RWPE1 (cell line): ENCODE measurements at regions not wholly inside any gene's neighbourhood (a gene's known extent, or its start where the extent isn't known, plus 50 kb on each side); places are given as distances from the start of the nearest gene placed in this dataset.

Experiments
- CTCF ChIA-PET: fragments of 350-600 bp; sonication (Branson Sonifier 250); formaldehyde crosslinking; extraction: SDS; loops from one replicate; lab custom pipeline; 2021; lab: Yijun Ruan, JAX
- POLR2A ChIA-PET: fragments of 400-600 bp; formaldehyde crosslinking; extraction: SDS; loops from one replicate; lab custom pipeline; 2020; ENCODE audit warnings: antibody characterized with exemption; ENCODE audit not compliant: low non-redundant PET; lab: Yijun Ruan, JAX
- DNase-seq: peaks from one replicate; pipeline ENCODE4 v3.0.0; 2012; ENCODE audit warnings: low spot score
- H3K27ac ChIP-seq: fragments of 450-650 bp; 2 replicates; pipeline ENCODE4 v1.5.1; 2017
- TF ChIP-seq, protein P1 (sequence below): fragments of 450-650 bp; conservative IDR thresholded peaks from 2 replicates; pipeline ENCODE4 v1.5.1; 2017; ENCODE audit warnings: low read depth, mild to moderate bottlenecking

DNA sequence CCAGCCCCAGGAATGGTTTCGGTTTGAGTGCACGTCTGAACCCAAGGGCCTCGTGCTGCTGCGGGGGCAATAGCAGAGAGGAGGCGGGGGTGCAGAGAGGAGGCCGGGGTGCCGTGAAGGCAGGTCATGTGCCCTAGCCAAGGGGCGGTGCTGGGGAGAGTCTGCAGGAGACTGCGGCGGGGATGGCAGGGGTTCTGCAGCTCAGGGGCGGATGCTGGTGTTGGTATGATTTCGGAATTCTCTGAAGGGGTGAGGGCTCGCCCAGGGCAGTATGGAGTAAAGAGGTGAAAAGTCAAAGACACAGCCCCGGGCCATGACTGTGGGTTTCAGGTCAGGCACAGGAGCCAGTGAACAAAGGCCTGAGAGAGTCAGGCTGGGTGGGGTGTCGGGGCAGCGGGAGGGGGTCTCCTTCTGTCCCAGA, 186.5 kb upstream of the HDAC4 start:
- CTCF ChIA-PET = no interaction called here
- no peak overlapping the region for H3K27ac ChIP-seq
- TF ChIP-seq, protein P1, sequence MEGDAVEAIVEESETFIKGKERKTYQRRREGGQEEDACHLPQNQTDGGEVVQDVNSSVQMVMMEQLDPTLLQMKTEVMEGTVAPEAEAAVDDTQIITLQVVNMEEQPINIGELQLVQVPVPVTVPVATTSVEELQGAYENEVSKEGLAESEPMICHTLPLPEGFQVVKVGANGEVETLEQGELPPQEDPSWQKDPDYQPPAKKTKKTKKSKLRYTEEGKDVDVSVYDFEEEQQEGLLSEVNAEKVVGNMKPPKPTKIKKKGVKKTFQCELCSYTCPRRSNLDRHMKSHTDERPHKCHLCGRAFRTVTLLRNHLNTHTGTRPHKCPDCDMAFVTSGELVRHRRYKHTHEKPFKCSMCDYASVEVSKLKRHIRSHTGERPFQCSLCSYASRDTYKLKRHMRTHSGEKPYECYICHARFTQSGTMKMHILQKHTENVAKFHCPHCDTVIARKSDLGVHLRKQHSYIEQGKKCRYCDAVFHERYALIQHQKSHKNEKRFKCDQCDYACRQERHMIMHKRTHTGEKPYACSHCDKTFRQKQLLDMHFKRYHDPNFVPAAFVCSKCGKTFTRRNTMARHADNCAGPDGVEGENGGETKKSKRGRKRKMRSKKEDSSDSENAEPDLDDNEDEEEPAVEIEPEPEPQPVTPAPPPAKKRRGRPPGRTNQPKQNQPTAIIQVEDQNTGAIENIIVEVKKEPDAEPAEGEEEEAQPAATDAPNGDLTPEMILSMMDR = no peak
- DNase-seq = no peak
- POLR2A ChIA-PET = no interaction called here

DNA sequence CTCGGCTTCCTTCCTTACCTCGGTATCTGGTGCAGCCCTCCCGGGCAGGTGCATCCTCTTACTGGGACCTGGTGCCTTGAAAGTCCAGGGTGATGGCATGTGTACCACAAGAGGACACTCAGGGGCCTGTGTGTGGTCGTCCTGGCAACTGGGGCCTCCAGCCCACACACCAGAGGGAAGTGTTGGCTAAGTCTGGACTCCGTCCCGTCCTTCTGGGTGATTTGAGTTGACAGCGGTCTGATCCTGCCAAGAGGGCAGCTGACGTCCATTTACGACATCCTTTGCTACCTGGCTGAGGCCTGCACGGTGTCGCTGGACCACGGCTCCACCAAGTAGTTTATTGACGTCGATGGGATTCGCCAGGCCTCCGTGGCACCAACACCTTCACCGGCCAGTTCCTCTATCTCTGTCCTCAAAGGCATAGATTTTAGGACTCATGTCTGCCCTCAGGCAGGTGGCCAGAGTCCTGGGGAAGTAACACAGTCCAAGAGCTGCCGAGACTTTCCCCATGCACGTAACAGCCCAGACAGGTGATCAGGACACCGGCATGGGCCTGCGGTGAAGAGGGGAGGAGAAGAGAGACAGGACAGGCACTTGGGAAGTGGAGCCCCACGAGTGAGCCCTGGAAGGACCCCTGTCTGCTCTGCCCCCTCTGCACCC, 186.0 kb upstream of the HDAC4 start:
- TF ChIP-seq, protein P1 = no peak
- ChIA-PET CTCF (no interaction called here), POLR2A (no interaction called here)
- no peak for DNase-seq
- no peak overlapping the region for H3K27ac ChIP-seq

DNA sequence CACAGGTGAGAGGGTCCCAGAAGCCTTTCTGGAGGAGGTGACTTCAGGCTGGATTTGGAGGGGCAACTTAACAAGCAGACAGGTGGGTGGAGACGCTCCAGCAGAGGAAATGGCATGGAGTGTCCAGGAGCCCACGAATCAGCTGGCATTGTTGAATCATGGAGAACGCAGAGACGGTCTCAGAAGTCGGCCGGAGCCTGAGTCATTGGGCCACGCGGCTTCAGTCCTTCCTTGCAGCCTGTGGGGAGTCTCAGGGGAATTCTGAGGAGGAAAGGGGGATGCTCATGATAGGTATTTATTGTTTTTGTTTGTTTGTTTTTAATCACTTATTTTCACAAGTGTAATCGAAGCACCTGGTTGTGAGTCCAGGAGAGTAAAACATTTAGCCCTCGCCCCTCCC, 184.6 kb upstream of the HDAC4 start:
- ChIA-PET CTCF (no interaction called here), POLR2A (no interaction called here)
- no peak overlapping the region for H3K27ac ChIP-seq
- no peak for DNase-seq
- TF ChIP-seq, protein P1 = no peak

DNA sequence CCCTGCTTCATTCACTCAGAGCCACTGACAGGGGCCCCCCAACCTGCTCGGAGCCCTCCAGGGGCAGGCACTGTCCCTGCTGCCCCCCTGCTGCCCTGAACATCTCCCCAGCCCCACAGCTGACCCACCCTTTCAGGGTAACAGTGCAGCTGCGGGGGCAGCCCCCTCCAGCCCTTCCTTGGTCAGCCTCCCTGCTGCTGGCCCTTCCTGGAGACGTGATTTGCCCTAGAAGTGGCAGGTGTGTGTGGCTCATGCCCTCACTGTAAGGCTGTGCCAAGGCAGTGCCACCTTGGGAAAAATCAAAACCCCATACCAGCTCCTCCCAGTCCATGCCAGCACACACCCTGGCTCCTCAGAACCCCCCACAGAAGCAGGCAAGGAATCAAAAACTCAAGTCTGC, 184.2 kb upstream of the HDAC4 start:
- ChIA-PET CTCF (no interaction called here), POLR2A (no interaction called here)
- TF ChIP-seq, protein P1 = no peak
- no peak overlapping the region for H3K27ac ChIP-seq
- no peak for DNase-seq

DNA sequence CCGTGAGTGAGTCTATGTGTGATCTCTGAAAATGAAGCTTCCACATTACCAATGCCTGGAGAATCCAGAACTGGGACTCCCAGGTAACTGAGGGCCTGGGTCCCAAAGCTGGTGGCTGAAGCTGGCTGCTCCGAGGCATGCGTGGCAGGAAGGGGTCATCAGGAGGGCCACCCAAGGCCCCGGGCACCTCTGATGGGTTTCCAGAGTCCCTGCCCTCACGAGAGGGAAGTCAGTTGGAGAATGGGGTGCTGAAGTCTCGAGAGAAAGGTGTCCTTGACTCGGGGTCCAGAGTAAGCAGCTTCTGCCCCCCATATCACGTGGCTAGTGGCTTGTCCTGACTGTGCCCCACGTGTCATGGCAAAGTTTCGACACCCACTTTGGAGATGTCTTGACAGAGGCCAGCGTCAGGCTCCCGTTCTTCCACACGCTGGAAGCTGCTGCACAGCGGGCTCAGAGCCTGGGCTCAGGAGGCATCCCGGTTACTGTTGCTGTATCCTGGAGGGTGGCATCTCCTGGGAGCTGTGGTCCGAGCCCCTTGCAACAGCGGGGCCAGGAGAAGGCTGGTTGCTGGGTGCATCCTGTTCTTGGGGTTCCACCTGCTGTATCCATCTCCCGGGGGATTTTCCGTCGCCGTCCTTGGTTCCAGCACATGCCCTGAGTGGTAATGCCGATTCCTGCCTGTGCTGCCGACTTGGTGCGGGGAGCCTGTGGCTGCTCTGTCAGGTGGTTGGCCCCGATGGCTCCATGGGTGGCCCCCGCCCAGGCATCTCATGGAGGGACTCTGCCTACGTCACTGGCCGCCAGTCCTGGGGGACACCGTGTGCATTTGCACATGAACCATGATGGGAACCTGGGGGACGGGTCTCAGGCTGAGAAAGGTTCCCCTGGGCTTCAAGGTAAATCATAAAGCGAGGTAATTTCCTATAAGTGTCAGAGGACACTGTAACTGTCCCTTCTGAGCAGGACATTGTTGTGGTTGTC, 183.3 kb upstream of the HDAC4 start:
- no peak overlapping the region for H3K27ac ChIP-seq
- TF ChIP-seq, protein P1 = no peak
- ChIA-PET POLR2A (no interaction called here), CTCF (no interaction called here)
- no peak for DNase-seq

DNA sequence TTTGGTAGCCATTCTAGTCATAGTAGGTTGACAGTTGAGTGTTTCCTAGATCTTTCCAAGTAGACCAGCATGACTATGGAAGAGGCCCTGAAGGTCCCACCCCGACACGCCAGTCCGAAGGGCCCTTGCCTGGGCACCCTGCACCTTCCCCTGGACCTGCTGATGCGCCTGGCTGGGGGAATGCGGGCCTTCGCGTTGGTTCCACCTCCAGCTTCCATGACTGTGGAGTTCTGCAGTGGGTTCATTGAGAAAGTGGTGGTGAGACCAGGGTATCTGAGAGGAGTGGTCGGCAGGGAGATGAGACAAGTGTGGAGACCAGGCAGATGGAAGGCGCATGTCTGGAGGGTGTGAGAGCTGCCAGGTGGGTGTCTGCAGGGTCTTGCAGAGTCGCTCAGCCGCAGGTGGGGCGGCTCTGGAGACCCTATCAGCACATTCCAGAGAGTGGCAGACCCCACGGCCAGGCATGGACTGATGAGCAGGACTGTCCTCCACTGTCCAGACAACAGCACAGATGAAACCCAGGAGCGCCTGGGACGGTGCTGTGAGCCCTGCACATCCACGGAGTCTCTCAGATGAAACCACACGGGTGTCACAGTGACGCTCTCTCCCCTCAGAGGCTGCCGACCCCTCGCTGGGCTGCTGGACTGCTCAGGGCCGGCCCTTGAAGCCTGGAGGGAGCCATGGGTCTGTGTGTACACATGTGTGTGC, 182.5 kb upstream of the HDAC4 start:
- TF ChIP-seq, protein P1 = no peak
- ChIA-PET CTCF (no interaction called here), POLR2A (no interaction called here)
- H3K27ac ChIP-seq = no peak overlapping the region
- no peak for DNase-seq
